Activated T-cell treated with anti-CD3 and anti-CD28 coated beads, Interleukin-2, amount 50 U/mL, for 4 hours (primary cell): ENCODE measurements at regions not wholly inside any gene's neighbourhood (a gene's known extent, or its start where the extent isn't known, plus 50 kb on each side); places are given as distances from the start of the nearest gene placed in this dataset.

ENCODE experiments used
- ATAC-seq, 2 donors: fragments of 200-7000 bp; cut with Tn5 transposase; one replicate each; pipeline ENCODE4 v1.10.0; 2021
- DNase-seq: peaks from one replicate; pipeline ENCODE4 v3.0.0-alpha.2; 2020
- H3K27me3 Mint-ChIP-seq: one replicate; pipeline ENCODE4 v1.8.0; 2021; ENCODE audit warnings: low read depth, mixed read lengths
- H3K36me3 Mint-ChIP-seq: one replicate; pipeline ENCODE4 v1.8.0; 2022; ENCODE audit warnings: mixed read lengths; ENCODE audit not compliant: insufficient read depth
- H3K4me1 Mint-ChIP-seq: one replicate; pipeline ENCODE4 v1.8.0; 2021; ENCODE audit warnings: low read depth, mixed read lengths
- H3K4me3 Mint-ChIP-seq: one replicate; pipeline ENCODE4 v1.8.0; 2021; ENCODE audit warnings: mild to moderate bottlenecking, moderate library complexity, mixed read lengths
- H3K9me3 Mint-ChIP-seq: one replicate; pipeline ENCODE4 v1.8.0; 2021; ENCODE audit warnings: mixed read lengths

GRCh38 chr1:71190843-71191242 lies 110.0 kb upstream of the ZRANB2 start:
- Mint-ChIP-seq H3K4me3 (no peak overlapping the region), H3K9me3 (peaks cover 4% of the 10 kb centered on the region), H3K36me3 (no peaks in the 10 kb centered on the region), H3K27me3 (no peaks in the 10 kb centered on the region), H3K4me1 (no peaks in the 10 kb centered on the region)
- no peak for DNase-seq
- ATAC-seq: no peak

DNA sequence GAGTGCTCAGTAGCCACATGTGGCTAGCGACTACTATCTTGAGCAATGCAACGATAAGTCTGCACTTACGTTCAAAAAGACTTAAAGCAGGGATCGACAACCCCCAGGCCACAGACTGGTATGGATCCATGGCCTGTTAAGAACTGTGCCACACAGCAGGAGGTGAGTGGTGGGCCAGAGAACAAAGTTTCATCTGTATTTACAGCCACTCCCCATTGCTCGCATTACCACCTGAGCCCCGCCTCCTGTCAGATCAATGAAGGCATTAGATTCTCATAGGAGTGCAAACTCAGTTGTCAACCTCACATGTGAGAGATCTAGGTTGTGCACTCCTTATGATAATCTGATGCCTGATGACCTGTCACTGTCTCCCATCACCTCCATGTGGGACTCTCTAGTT lies 103.6 kb upstream of the ZRANB2 start:
- peaks cover 1% of the 10 kb centered on the region for H3K36me3 Mint-ChIP-seq
- no peak for DNase-seq
- H3K9me3 Mint-ChIP-seq: peaks cover 4% of the 10 kb centered on the region
- no peak overlapping the region for H3K4me3 Mint-ChIP-seq
- no peak for ATAC-seq
- no peaks in the 10 kb centered on the region for H3K4me1 Mint-ChIP-seq
- no peaks in the 10 kb centered on the region for H3K27me3 Mint-ChIP-seq

DNA sequence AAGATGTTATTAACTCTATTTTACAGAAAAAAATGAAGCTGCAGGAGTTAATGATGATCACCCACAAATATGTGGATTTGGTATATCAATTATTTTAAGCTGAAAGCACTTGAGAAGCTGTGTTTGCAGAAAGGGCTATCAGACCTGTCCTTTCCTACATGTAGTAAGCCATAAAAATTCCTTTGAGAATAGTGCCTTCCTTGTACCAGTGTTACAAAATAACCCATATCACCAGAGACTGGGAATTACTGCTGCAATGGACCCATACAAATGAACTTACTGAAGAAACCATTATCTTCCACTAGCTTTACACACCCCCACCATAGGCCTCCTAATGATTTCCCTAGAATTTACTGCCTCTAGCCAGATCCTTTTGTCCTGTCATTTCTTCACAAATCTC lies 99.2 kb upstream of the ZRANB2 start:
- H3K4me1 Mint-ChIP-seq: no peaks in the 10 kb centered on the region
- H3K4me3 Mint-ChIP-seq: no peak overlapping the region
- ATAC-seq (no peak), DNase-seq (no peak)
- H3K36me3 Mint-ChIP-seq: peaks cover 1% of the 10 kb centered on the region
- H3K9me3 Mint-ChIP-seq: peaks cover 5% of the 10 kb centered on the region
- H3K27me3 Mint-ChIP-seq: no peaks in the 10 kb centered on the region

- H3K9me3 Mint-ChIP-seq: peaks cover 5% of the 10 kb centered on the region
- no peaks in the 10 kb centered on the region for H3K4me1 Mint-ChIP-seq
- no peaks in the 10 kb centered on the region for H3K27me3 Mint-ChIP-seq
- DNase-seq (no peak), ATAC-seq (no peak)
- H3K36me3 Mint-ChIP-seq: no peaks in the 10 kb centered on the region
- no peak overlapping the region for H3K4me3 Mint-ChIP-seq
Measured at GRCh38 chr1:71170925-71171324, 90.1 kb upstream of the ZRANB2 start.

DNA sequence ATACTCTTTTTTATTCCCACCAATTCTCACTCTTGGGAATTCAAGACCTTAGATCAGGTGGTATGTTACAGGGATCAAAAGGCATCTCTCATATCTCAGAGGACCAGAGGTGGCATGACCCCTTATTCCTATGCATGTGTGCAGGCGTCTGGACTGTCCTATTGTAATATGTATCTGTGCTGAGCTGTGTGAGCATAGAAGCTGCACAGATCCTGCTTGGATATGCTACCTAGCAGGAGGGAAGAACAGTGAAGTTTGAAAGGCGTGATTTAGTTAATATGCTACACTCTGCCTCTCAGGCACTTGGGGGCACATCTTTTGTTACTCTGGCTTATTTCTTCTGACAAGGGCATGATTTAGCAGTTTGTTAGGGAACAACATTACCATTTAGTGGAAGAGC lies 86.7 kb upstream of the ZRANB2 start:
- H3K4me3 Mint-ChIP-seq: no peak overlapping the region
- no peaks in the 10 kb centered on the region for H3K36me3 Mint-ChIP-seq
- peaks cover 5% of the 10 kb centered on the region for H3K9me3 Mint-ChIP-seq
- no peaks in the 10 kb centered on the region for H3K4me1 Mint-ChIP-seq
- ATAC-seq: no peak
- no peaks in the 10 kb centered on the region for H3K27me3 Mint-ChIP-seq
- DNase-seq: no peak

GRCh38 chr1:71166178-71167173 lies 85.6 kb upstream of the ZRANB2 start:
- no peak for DNase-seq
- Mint-ChIP-seq H3K36me3 (no peaks in the 10 kb centered on the region), H3K4me1 (no peaks in the 10 kb centered on the region), H3K9me3 (peaks cover 5% of the 10 kb centered on the region), H3K4me3 (no peak overlapping the region), H3K27me3 (no peaks in the 10 kb centered on the region)
- ATAC-seq: no peak

GRCh38 chr1:71157715-71158114 lies 76.9 kb upstream of the ZRANB2 start:
- no peaks in the 10 kb centered on the region for H3K36me3 Mint-ChIP-seq
- ATAC-seq (no peak), DNase-seq (no peak)
- no peaks in the 10 kb centered on the region for H3K27me3 Mint-ChIP-seq
- no peak overlapping the region for H3K4me3 Mint-ChIP-seq
- peaks cover 13% of the 10 kb centered on the region for H3K9me3 Mint-ChIP-seq
- no peaks in the 10 kb centered on the region for H3K4me1 Mint-ChIP-seq

GRCh38 chr1:71157151-71157550 lies 76.3 kb upstream of the ZRANB2 start:
- no peak overlapping the region for H3K4me3 Mint-ChIP-seq
- no peaks in the 10 kb centered on the region for H3K36me3 Mint-ChIP-seq
- H3K4me1 Mint-ChIP-seq: no peaks in the 10 kb centered on the region
- ATAC-seq (no peak), DNase-seq (no peak)
- no peaks in the 10 kb centered on the region for H3K27me3 Mint-ChIP-seq
- peaks cover 14% of the 10 kb centered on the region for H3K9me3 Mint-ChIP-seq

GRCh38 chr1:71156590-71156989 lies 75.8 kb upstream of the ZRANB2 start:
- peaks cover 14% of the 10 kb centered on the region for H3K9me3 Mint-ChIP-seq
- H3K27me3 Mint-ChIP-seq: no peaks in the 10 kb centered on the region
- H3K4me1 Mint-ChIP-seq: no peaks in the 10 kb centered on the region
- H3K36me3 Mint-ChIP-seq: no peaks in the 10 kb centered on the region
- no peak for ATAC-seq
- DNase-seq: no peak
- no peak overlapping the region for H3K4me3 Mint-ChIP-seq

GRCh38 chr1:71154429-71154828 lies 73.6 kb upstream of the ZRANB2 start:
- H3K9me3 Mint-ChIP-seq: peaks cover 22% of the 10 kb centered on the region
- no peaks in the 10 kb centered on the region for H3K27me3 Mint-ChIP-seq
- ATAC-seq (no peak), DNase-seq (no peak)
- no peaks in the 10 kb centered on the region for H3K36me3 Mint-ChIP-seq
- no peak overlapping the region for H3K4me3 Mint-ChIP-seq
- no peaks in the 10 kb centered on the region for H3K4me1 Mint-ChIP-seq

DNA sequence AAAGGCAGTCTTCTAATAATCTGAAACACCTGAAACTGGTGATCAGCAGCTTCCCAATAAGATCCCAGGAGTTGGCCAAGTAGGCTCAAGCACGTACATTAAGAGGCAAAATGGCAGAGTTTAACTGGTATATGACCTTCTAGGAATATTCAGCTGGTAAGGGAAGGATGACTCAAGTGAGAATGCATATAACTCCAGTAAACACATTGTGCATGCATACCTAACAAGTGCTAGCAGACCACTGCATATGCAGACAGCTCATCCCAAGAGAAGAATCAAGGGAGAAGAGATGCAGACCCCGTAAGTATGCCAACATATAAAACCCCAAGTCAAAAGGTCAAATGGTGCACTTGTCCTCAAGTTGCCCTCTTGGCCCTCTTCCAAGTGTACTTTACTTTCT lies 73.0 kb upstream of the ZRANB2 start:
- no peak overlapping the region for H3K4me3 Mint-ChIP-seq
- no peaks in the 10 kb centered on the region for H3K27me3 Mint-ChIP-seq
- peaks cover 25% of the 10 kb centered on the region for H3K9me3 Mint-ChIP-seq
- DNase-seq (no peak), ATAC-seq (no peak)
- H3K36me3 Mint-ChIP-seq: no peaks in the 10 kb centered on the region
- no peaks in the 10 kb centered on the region for H3K4me1 Mint-ChIP-seq

DNA sequence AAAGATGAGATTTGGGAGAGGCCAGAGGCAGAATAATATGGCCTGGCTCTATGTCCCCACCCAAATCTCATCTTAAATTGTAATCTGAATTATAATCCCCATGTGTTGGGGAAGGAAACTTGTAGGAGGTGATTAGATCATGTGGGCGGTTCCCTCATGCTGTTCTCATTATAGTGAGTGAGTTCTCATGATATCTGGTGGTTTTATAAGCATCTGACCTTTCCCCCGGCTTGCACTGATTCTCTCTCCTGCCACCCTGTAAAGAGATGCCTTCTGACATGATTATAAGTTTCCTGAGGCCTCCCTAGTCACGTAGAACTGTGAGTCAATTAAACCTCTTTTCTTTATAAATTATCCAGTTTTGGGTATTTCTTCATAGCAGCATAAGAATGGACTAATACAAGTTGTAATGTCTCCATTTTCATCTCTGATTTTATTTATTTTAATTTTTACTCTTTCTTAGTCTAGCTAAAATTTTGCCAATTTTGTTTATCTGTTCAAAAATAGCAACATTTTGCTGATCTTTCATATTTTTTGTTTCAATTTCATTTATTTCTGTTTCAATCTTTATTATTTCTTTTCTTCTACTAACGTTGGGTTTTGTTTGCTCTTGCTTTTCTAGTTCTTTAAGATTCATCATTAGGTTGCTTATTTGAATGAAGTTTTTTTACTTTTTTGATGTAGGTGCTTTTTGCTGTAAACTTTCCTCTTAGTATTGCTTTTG lies 67.0 kb upstream of the ZRANB2 start:
- no peaks in the 10 kb centered on the region for H3K36me3 Mint-ChIP-seq
- no peaks in the 10 kb centered on the region for H3K27me3 Mint-ChIP-seq
- ATAC-seq (no peak), DNase-seq (no peak)
- peaks cover 28% of the 10 kb centered on the region for H3K9me3 Mint-ChIP-seq
- no peaks in the 10 kb centered on the region for H3K4me1 Mint-ChIP-seq
- no peak overlapping the region for H3K4me3 Mint-ChIP-seq

GRCh38 chr1:71135571-71135970 lies 54.7 kb upstream of the ZRANB2 start:
- DNase-seq: no peak
- H3K4me3 Mint-ChIP-seq: no peak overlapping the region
- H3K36me3 Mint-ChIP-seq: no peaks in the 10 kb centered on the region
- H3K27me3 Mint-ChIP-seq: no peaks in the 10 kb centered on the region
- no peak for ATAC-seq
- peaks cover 36% of the 10 kb centered on the region for H3K9me3 Mint-ChIP-seq
- H3K4me1 Mint-ChIP-seq: no peaks in the 10 kb centered on the region
